GM12872 (cell line): ENCODE measurements at regions not wholly inside any gene's neighbourhood (a gene's known extent, or its start where the extent isn't known, plus 50 kb on each side); places are given as distances from the start of the nearest gene placed in this dataset.

Source experiments
- CTCF ChIP-seq: IDR thresholded peaks from 3 replicates; pipeline ENCODE4 v1.5.1; 2011; ENCODE audit warnings: low read depth, mild to moderate bottlenecking, low read length, moderate library complexity; ENCODE audit not compliant: insufficient read depth

- no peak for TF ChIP-seq CTCF
Observed at GRCh38 chr7:115883629-115884028, 146.9 kb downstream of the TFEC start.

- TF ChIP-seq CTCF: no peak
Observed at GRCh38 chr7:115881476-115881875, 149.1 kb downstream of the TFEC start.

- TF ChIP-seq CTCF: no peak
Observed at GRCh38 chr7:115879171-115879570, 151.4 kb downstream of the TFEC start.

- TF ChIP-seq CTCF: no peak
Observed at GRCh38 chr7:115869801-115870200, 160.8 kb downstream of the TFEC start.

- no peak for TF ChIP-seq CTCF
Observed at GRCh38 chr7:115869190-115869589, 161.4 kb downstream of the TFEC start.

- TF ChIP-seq CTCF: no peak
Observed at GRCh38 chr7:115868369-115868768, 162.2 kb downstream of the TFEC start.

GRCh38 chr7:115864082-115864481 lies 166.5 kb downstream of the TFEC start:
- TF ChIP-seq CTCF: no peak

- peak; percentile 21; the same call in 1 of the 3 replicates for TF ChIP-seq CTCF
Observed at GRCh38 chr7:115851291-115851690, 179.3 kb downstream of the TFEC start.
